ENCODE measurements at regions not wholly inside any gene's neighbourhood (a gene's known extent, or its start where the extent isn't known, plus 50 kb on each side); places are given as distances from the start of the nearest gene placed in this dataset.

DNA sequence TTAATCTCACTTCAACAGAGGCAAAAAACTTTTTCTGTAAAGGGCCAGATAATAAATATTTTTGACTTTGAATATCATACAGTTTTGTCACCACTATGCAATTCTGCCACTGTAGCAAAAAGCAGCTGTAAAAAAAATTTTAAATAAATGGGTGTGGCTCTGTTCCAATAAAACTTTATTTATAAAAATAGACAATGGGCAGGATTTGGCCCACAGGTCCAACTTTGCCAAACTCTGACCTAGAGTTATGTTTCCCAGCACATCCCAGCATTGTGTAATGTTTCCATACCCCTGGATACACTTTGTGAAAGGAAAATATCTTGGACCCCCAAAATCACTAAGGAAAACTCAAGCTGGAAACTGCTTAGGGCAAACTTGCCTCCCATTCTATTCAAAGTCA lies 94.9 kb upstream of the USP38 start:
- Mint-ChIP-seq H3K27me3 (ENCODE audit: unreplicated experiment) (no peaks in the 10 kb centered on the region), H3K27ac (ENCODE audit: unreplicated experiment) (no peak overlapping the region), H3K4me1 (ENCODE audit: low read depth, unreplicated experiment) (no peaks in the 10 kb centered on the region), H3K4me3 (ENCODE audit: unreplicated experiment) (no peak overlapping the region), H3K36me3 (ENCODE audit: unreplicated experiment) (no peaks in the 10 kb centered on the region), H3K9me3 (ENCODE audit: unreplicated experiment) (no peaks in the 10 kb centered on the region)
- no peak for DNase-seq
- TF ChIP-seq, protein P1, sequence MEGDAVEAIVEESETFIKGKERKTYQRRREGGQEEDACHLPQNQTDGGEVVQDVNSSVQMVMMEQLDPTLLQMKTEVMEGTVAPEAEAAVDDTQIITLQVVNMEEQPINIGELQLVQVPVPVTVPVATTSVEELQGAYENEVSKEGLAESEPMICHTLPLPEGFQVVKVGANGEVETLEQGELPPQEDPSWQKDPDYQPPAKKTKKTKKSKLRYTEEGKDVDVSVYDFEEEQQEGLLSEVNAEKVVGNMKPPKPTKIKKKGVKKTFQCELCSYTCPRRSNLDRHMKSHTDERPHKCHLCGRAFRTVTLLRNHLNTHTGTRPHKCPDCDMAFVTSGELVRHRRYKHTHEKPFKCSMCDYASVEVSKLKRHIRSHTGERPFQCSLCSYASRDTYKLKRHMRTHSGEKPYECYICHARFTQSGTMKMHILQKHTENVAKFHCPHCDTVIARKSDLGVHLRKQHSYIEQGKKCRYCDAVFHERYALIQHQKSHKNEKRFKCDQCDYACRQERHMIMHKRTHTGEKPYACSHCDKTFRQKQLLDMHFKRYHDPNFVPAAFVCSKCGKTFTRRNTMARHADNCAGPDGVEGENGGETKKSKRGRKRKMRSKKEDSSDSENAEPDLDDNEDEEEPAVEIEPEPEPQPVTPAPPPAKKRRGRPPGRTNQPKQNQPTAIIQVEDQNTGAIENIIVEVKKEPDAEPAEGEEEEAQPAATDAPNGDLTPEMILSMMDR (IDR thresholded peaks at IDR 0.05; ENCODE audit: partially characterized antibody, unreplicated experiment), result no peak

DNA sequence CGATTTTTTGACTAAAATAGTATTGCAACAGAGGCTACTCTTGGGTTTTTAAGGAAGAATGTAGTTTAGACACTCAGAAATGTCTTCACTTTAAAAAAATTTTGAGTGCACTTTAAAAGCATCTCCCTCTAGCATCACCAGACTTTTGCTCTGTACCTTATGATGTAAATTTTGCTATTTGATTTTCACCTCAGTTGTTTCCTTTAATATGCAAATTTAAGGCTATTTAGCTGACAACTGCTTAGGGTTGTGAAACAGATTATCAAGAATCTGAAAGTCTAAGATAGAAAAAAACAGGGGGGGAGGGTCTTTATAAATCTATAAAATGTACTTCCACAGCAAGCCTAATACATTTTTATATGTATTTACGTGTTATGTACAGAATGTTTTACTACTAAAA lies 92.9 kb upstream of the USP38 start:
- Mint-ChIP-seq H3K27me3 (ENCODE audit: unreplicated experiment) (no peaks in the 10 kb centered on the region), H3K27ac (ENCODE audit: unreplicated experiment) (no peak overlapping the region), H3K4me3 (ENCODE audit: unreplicated experiment) (no peak overlapping the region), H3K4me1 (ENCODE audit: low read depth, unreplicated experiment) (no peaks in the 10 kb centered on the region), H3K36me3 (ENCODE audit: unreplicated experiment) (no peaks in the 10 kb centered on the region), H3K9me3 (ENCODE audit: unreplicated experiment) (no peaks in the 10 kb centered on the region)
- DNase-seq, result no peak
- TF ChIP-seq, protein P1 (IDR thresholded peaks at IDR 0.05; ENCODE audit: partially characterized antibody, unreplicated experiment), result no peak

DNA sequence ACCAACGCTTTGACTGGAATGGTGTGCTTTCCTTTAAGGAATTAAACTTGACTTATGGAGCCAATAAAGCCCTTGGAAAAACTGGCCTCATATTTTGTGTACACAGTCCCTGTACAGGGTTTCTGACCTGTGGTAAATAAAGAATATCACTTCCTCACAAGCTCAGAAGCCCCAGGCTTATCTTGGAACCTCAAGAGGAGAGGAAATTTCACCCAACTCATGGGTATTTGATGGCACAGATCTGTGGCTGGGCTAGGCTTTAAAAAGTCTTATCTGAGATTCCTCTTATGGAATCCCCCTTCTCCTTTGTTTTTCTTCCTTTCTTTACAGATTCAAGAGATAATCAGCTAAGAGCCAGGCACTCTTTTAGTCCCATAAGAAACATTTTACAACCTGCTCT lies 89.3 kb upstream of the USP38 start:
- Mint-ChIP-seq H3K9me3 (ENCODE audit: unreplicated experiment) (no peaks in the 10 kb centered on the region), H3K4me3 (ENCODE audit: unreplicated experiment) (no peak overlapping the region), H3K36me3 (ENCODE audit: unreplicated experiment) (no peaks in the 10 kb centered on the region), H3K4me1 (ENCODE audit: low read depth, unreplicated experiment) (no peaks in the 10 kb centered on the region), H3K27ac (ENCODE audit: unreplicated experiment) (no peak overlapping the region), H3K27me3 (ENCODE audit: unreplicated experiment) (no peaks in the 10 kb centered on the region)
- TF ChIP-seq, protein P1 (IDR thresholded peaks at IDR 0.05; ENCODE audit: partially characterized antibody, unreplicated experiment), result no peak
- DNase-seq, result no peak

DNA sequence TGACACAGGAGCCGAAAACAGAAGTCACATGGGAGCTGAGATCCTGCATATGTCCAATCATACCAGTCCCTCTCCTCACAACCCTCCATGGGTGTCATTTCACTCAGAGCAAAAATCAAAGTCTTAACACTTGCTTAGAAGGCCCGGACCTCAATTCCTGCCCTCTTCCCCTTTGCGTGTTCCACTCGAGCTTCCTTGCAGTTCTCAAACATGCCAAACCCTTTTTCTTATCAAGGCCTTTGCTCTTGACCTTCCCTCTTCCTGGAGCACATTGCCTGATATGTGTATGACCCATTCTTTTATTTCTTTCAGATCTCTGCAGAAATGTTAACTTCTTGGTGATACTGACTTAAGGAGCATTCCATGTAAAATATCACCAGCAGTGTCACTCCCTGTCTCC lies 87.0 kb upstream of the USP38 start:
- H3K27me3 Mint-ChIP-seq (ENCODE audit: unreplicated experiment), result no peaks in the 10 kb centered on the region
- H3K36me3 Mint-ChIP-seq (ENCODE audit: unreplicated experiment), result no peaks in the 10 kb centered on the region
- DNase-seq, result no peak
- no peak overlapping the region for H3K27ac Mint-ChIP-seq (ENCODE audit: unreplicated experiment)
- H3K4me3 Mint-ChIP-seq (ENCODE audit: unreplicated experiment), result no peak overlapping the region
- H3K4me1 Mint-ChIP-seq (ENCODE audit: low read depth, unreplicated experiment), result no peaks in the 10 kb centered on the region
- TF ChIP-seq, protein P1 (IDR thresholded peaks at IDR 0.05; ENCODE audit: partially characterized antibody, unreplicated experiment), result no peak
- no peaks in the 10 kb centered on the region for H3K9me3 Mint-ChIP-seq (ENCODE audit: unreplicated experiment)

DNA sequence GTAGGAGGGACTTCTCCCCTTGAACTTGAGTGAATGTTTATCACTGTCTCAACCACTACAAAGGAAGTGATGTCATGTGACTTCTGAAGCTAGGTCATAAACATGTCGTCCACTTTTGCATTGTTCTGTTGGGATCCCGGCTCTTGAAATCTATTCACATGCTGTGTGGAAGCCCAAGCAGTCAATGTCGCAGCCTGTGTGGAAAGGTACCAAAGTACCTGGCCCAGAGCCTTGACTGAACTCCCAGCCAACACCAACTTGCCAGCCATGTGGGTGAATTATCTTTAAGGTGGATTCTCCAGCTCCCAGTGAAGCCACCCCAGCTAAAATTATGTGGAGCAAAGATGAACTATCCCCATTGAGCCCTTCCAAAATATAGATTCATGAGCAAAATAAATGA lies 85.0 kb upstream of the USP38 start:
- DNase-seq, result no peak
- Mint-ChIP-seq H3K36me3 (ENCODE audit: unreplicated experiment) (no peaks in the 10 kb centered on the region), H3K27me3 (ENCODE audit: unreplicated experiment) (no peaks in the 10 kb centered on the region)

More for the DNA sequence above, 85.0 kb upstream of the USP38 start:
- Mint-ChIP-seq H3K4me3 (ENCODE audit: unreplicated experiment) (no peak overlapping the region), H3K4me1 (ENCODE audit: low read depth, unreplicated experiment) (no peaks in the 10 kb centered on the region), H3K9me3 (ENCODE audit: unreplicated experiment) (no peaks in the 10 kb centered on the region), H3K27ac (ENCODE audit: unreplicated experiment) (no peak overlapping the region)
- TF ChIP-seq, protein P1 (IDR thresholded peaks at IDR 0.05; ENCODE audit: partially characterized antibody, unreplicated experiment), result no peak

Measured in glutamatergic neuron (in vitro differentiated cells).